HCT116 (cell line): ENCODE measurements at regions not wholly inside any gene's neighbourhood (a gene's known extent, or its start where the extent isn't known, plus 50 kb on each side); places are given as distances from the start of the nearest gene placed in this dataset.
A peak's percentile ranks its signal among the peaks of the same experiment; 100 is the strongest.

Experiments used
- ATAC-seq: fragments of 200-7000 bp; cut with Tn5 transposase; 2 replicates; pipeline ENCODE4 v1.9.1; 2020; ENCODE audit warnings: mild to moderate bottlenecking, moderate library complexity
- BruUV-seq: library from RNA; stranded (reverse); fragments of 400-500 nt; replicated peaks from 2 replicates; lab custom pipeline; 2021; lab: Mats Ljungman, UMichigan
- CTCF ChIA-PET: fragments of 300-600 bp; sonication (Branson Sonifier 250); formaldehyde crosslinking; loops from one replicate; lab custom pipeline; 2021; ENCODE audit warnings: antibody characterized with exemption; lab: Charles Lee
- POLR2A ChIA-PET: fragments of 300-600, 350-600 bp; sonication (Branson Sonifier 250); formaldehyde crosslinking; loops from one replicate; lab custom pipeline; 2021; ENCODE audit warnings: antibody characterized with exemption; lab: Charles Lee
- RAD21 ChIA-PET, 2 experiments: fragments of 300-600 bp; sonication (Branson Sonifier 250); formaldehyde crosslinking; loops; one replicate each; lab custom pipeline; 2023; ENCODE audit warnings: low total read pairs in 2 of 2; ENCODE audit not compliant: uncharacterized antibody in 2 of 2, unreplicated experiment in 2 of 2, low non-redundant PET in 1 of 2; lab: Charles Lee
- DNase-seq: peaks from one replicate; pipeline ENCODE4 v3.0.0-alpha.2; 2010; ENCODE audit warnings: low read depth, low spot score
- H2AFZ ChIP-seq: fragments of 200-600 bp; shearing (Covaris generic), sonication (generic); 2 replicates; pipeline ENCODE4 v1.6.1; 2017; ENCODE audit warnings: low read depth, mixed run types, mixed read lengths, antibody characterized with exemption, low read length; ENCODE audit not compliant: poor library complexity, severe bottlenecking
- H3K27ac ChIP-seq: 2 replicates; pipeline ENCODE4 v1.5.1; 2012; ENCODE audit warnings: low read depth, low read length
- H3K27me3 ChIP-seq: fragments of 200-600 bp; sonication (generic); 2 replicates; pipeline ENCODE4 v1.6.1; 2016; ENCODE audit warnings: mixed run types, low read length, mixed read lengths; ENCODE audit not compliant: insufficient read depth
- H3K36me3 ChIP-seq, 2 experiments: fragments of 200-500 bp in 1 of 2; fragments of 200-600 bp in 1 of 2; sonication (Bioruptor generic) in 1 of 2; sonication (generic) in 1 of 2; 2 replicates each; pipeline versions ENCODE4 v1.5.1 to v1.6.1; 2014 to 2016; ENCODE audit warnings: low read length in 2 of 2, inconsistent platforms in 1 of 2, mixed read lengths in 1 of 2, mixed run types in 1 of 2; ENCODE audit not compliant: insufficient read depth in 2 of 2, control insufficient read depth in 1 of 2
- H3K4me1 ChIP-seq, 2 experiments: fragments of 200-600 bp in 1 of 2; sonication (generic) in 1 of 2; 2 replicates each; pipeline versions ENCODE4 v1.5.1 to v1.6.1; 2012 to 2017; ENCODE audit warnings: low read length in 2 of 2, inconsistent platforms in 1 of 2, mild to moderate bottlenecking in 1 of 2, mixed read lengths in 1 of 2, mixed run types in 1 of 2, moderate library complexity in 1 of 2; ENCODE audit not compliant: insufficient read depth in 2 of 2, control insufficient read depth in 1 of 2
- H3K4me2 ChIP-seq: fragments of 200-600 bp; sonication (generic); 2 replicates; pipeline ENCODE4 v1.6.1; 2017; ENCODE audit warnings: mixed run types, low read length, mixed read lengths
- H3K4me3 ChIP-seq, 2 experiments: fragments of 200-600 bp in 1 of 2; sonication (generic) in 1 of 2; replicated peaks in 1 of 2; 2 replicates each; pipeline ENCODE4 v1.5.1; 2011 to 2016; ENCODE audit warnings: low read length in 2 of 2, control low read depth in 1 of 2, low read depth in 1 of 2, mild to moderate bottlenecking in 1 of 2, mixed read lengths in 1 of 2, mixed run types in 1 of 2
- H3K79me2 ChIP-seq: fragments of 200-600 bp; sonication (generic); 2 replicates; pipeline ENCODE4 v1.6.1; 2017; ENCODE audit warnings: mild to moderate bottlenecking, mixed run types, low read length, moderate library complexity, mixed read lengths; ENCODE audit not compliant: insufficient read depth
- H3K9ac ChIP-seq: fragments of 200-600 bp; sonication (generic); 2 replicates; pipeline ENCODE4 v1.6.1; 2016; ENCODE audit warnings: low read length, mixed read lengths
- H3K9me2 ChIP-seq: fragments of 200-600 bp; sonication (generic), shearing (Covaris generic); 2 replicates; pipeline ENCODE4 v1.6.1; 2017; ENCODE audit warnings: mixed run types, mild to moderate bottlenecking, moderate library complexity; ENCODE audit not compliant: insufficient read depth
- H3K9me3 ChIP-seq, 2 experiments: fragments of 200-500 bp in 1 of 2; fragments of 200-600 bp in 1 of 2; sonication (Bioruptor generic) in 1 of 2; sonication (generic) in 1 of 2; 2 replicates each; pipeline ENCODE4 v1.6.1; 2014 to 2017; ENCODE audit warnings: low read length in 2 of 2, mixed read lengths in 2 of 2, inconsistent platforms in 1 of 2, low read depth in 1 of 2, mild to moderate bottlenecking in 1 of 2, mixed run types in 1 of 2, moderate library complexity in 1 of 2; ENCODE audit not compliant: control insufficient read depth in 1 of 2, insufficient read depth in 1 of 2
- H4K20me1 ChIP-seq: fragments of 200-600 bp; sonication (generic), shearing (Covaris generic); 2 replicates; pipeline ENCODE4 v1.6.1; 2017; ENCODE audit warnings: mixed run types, mild to moderate bottlenecking, moderate library complexity; ENCODE audit not compliant: insufficient read depth
- CEBPB ChIP-seq: IDR thresholded peaks from 2 replicates; pipeline ENCODE4 v1.6.1; 2012; ENCODE audit warnings: low read depth
- EGR1 ChIP-seq: IDR thresholded peaks from 2 replicates; pipeline ENCODE4 v1.6.1; 2012; ENCODE audit warnings: low read depth
- ELF1 ChIP-seq: IDR thresholded peaks from 2 replicates; pipeline ENCODE4 v1.6.1; 2012; ENCODE audit warnings: low read depth, borderline replicate concordance
- FOSL1 ChIP-seq: IDR thresholded peaks from 2 replicates; pipeline ENCODE4 v1.6.1; 2012; ENCODE audit warnings: low read depth
- JUND ChIP-seq: IDR thresholded peaks from 2 replicates; pipeline ENCODE4 v1.6.1; 2012
- POLR2AphosphoS5 ChIP-seq: IDR thresholded peaks from 2 replicates; pipeline ENCODE4 v1.6.1; 2011; ENCODE audit warnings: mild to moderate bottlenecking, low read depth, low read length, moderate library complexity
- SIN3A ChIP-seq: IDR thresholded peaks from 2 replicates; pipeline ENCODE4 v1.6.1; 2012; ENCODE audit warnings: low read depth
- TCF7L2 ChIP-seq: IDR thresholded peaks from 2 replicates; pipeline ENCODE4 v1.7.0; 2011; ENCODE audit warnings: borderline replicate concordance, inconsistent platforms; ENCODE audit not compliant: insufficient read depth, insufficient read length; ENCODE audit errors: extremely low read depth
- ZFX ChIP-seq: fragments of 450-650 bp; IDR thresholded peaks from 2 replicates; pipeline ENCODE4 v1.6.1; 2017
- intact Hi-C: fragments of 100-400 bp; cut with micrococcal nuclease; formaldehyde crosslinking; loops from 2 replicates; pipeline ENCODE4 v1.10.0; 2022
- TF ChIP-seq, protein P1 (sequence below): IDR thresholded peaks from 2 replicates; pipeline ENCODE4 v1.6.1; 2012
- TF ChIP-seq, protein P2 (sequence below), 3 experiments: fragments of 200-600 bp in 1 of 3; sonication (generic) in 1 of 3; IDR thresholded peaks in 2 of 3; conservative IDR thresholded peaks in 1 of 3; 2 replicates each; pipeline ENCODE4 v1.5.1; 2012 to 2017; ENCODE audit warnings: low read depth in 2 of 3, low read length in 2 of 3, antibody characterized with exemption in 1 of 3, borderline replicate concordance in 1 of 3, control low read depth in 1 of 3, mild to moderate bottlenecking in 1 of 3, mixed read lengths in 1 of 3, mixed run types in 1 of 3, moderate library complexity in 1 of 3; ENCODE audit not compliant: insufficient read depth in 1 of 3
- TF ChIP-seq, protein P3 (sequence below): IDR thresholded peaks from 2 replicates; pipeline ENCODE4 v1.6.1; 2012

DNA sequence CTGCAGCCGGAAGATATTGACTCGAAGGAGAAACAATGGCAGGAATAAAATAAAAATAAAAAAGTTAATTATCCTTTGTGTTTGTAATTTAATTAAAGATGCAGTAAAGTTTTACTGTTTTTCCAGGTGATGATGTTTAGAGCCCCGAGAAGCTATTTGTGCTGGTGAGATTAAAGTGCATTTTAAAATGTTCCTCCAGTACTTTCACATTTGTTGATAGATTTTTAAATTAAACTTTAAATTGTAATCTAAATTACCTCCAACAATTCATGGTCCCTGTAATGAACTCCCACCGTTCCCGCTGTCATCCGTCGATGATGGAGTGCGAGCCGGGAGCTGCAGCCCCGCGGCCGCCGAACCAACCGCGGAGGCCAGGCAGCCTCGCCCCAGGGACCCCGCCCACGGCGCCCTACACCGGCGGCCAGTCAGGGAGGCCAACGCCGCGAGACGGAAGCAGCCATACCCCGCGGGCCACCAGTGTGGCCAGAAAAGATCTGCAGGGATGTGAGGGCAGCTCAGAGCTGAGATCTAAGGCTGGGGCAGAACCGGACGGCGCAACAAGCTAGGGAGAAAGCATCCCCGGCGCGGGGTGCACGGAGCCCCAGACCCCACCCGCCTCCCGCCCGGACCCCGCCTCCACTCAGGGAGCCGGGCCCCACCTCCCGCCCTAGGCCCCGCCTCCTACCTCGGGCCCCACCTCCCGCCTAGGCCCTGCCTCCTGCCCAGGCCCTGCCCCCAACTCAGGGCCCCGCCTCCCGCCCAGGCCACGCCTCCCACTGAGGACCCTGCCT, 104.0 kb downstream of the FAM53A start:
- ChIA-PET POLR2A (no interaction called here), RAD21 (no interaction called here)
- Histone ChIP-seq H4K20me1 (no peaks in the 10 kb centered on the region), H3K79me2 (no peaks in the 10 kb centered on the region), H3K27me3 (no peaks in the 10 kb centered on the region), H3K4me1 (peaks cover 9 to 22% of the 10 kb centered on the region in 2 experiments)
- peak; percentile 79 for ATAC-seq
- intact Hi-C loops, result no loop called here
- TSS peak; percentile 88 for BruUV-seq
- no peak for TF ChIP-seq FOSL1
- peak; percentile 54; the same call in 1 of the 2 replicates for TF ChIP-seq POLR2AphosphoS5
- TF ChIP-seq CEBPB, result no peak
- TF ChIP-seq, all 23 proteins: peak for 1
- peak overlapping the region; percentile 90 for H3K27ac ChIP-seq
- peak overlapping the region; percentile 93 for H3K4me2 ChIP-seq
- CTCF ChIA-PET, result interaction anchor here (1.0 kb wide), 1 partner anchor 32 kb away, joined by 3 read pairs; no protein-coding TSS in a partner anchor
- H3K36me3 ChIP-seq, result no peaks in the 10 kb centered on the region
- H2AFZ ChIP-seq, result no peak overlapping the region
- H3K9me2 ChIP-seq, result no peaks in the 10 kb centered on the region
- peak overlapping the region; percentile 75 for H3K9ac ChIP-seq
- H3K4me3 ChIP-seq, result peak overlapping the region; percentile 54 to 66
- DNase-seq, result peak; percentile 90
- no peaks in the 10 kb centered on the region for H3K9me3 ChIP-seq

DNA sequence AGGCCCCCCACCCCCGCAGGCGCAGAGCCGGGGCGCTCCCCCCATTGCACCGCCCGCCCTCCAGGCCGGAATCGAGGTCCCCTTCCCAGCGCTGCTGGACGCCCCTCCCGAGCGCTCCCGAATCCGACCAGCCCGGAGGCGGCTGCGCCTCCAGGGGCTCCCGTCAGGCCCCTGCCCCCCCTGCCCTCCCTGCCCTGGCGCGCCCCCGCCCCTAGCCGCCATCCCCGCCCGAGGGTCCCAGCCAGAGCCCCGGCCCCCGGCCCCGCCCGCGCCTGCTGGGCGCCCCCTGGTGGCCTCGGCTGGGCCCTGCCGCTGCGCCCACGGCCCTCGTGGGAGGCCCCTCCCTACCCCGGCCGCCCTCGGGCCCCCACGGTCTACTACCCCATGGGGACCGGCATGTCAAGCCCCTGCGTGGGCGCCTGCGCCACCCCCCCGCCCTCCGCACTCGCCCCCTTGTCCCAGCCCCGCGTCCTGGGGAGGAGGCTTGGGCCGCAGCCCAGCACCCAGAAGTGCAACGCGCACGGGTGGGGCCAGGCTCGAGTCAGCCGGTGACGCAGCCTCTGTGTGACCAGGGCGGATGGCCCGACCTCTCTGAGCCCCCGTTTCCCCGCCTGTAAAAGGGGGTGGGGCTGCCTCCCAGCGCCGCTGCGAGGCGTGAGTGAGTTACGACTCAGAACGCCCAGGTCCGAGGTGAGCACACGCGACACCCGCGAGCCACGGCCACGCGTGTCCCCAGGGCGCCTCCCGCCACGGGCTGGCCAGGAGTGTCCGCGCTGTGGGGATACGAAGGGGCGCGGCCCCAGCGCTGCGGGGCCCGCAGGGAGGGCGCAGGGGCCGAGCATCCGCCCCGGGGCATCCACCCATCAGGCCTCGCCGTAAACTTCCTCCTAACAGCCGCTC, 104.9 kb downstream of the FAM53A start:
- DNase-seq (peak; percentile 65), ATAC-seq (peak; percentile 63)
- RAD21 ChIA-PET, result no interaction called here
- BruUV-seq, result no TSS peak
- CTCF ChIA-PET, result interaction anchor here (1.0 kb wide), 1 partner anchor 31 kb away, joined by 3 read pairs; no protein-coding TSS in a partner anchor
- Histone ChIP-seq H4K20me1 (no peaks in the 10 kb centered on the region), H3K36me3 (no peaks in the 10 kb centered on the region), H3K9ac (peak overlapping the region; percentile 75), H3K27me3 (no peaks in the 10 kb centered on the region), H3K9me3 (no peaks in the 10 kb centered on the region), H3K79me2 (no peaks in the 10 kb centered on the region), H3K27ac (peak overlapping the region; percentile 90), H3K4me3 (peak overlapping the region; percentile 54 to 66), H2AFZ (no peak overlapping the region), H3K9me2 (no peaks in the 10 kb centered on the region), H3K4me2 (peak overlapping the region; percentile 93), H3K4me1 (peaks cover 9 to 22% of the 10 kb centered on the region in 2 experiments)
- POLR2A ChIA-PET, result no interaction called here
- intact Hi-C loops, result no loop called here
- TF ChIP-seq ELF1 (no peak), JUND (no peak), TCF7L2 (no peak), FOSL1 (no peak), EGR1 (no peak), ZFX (peak; percentile 55; the same call in 1 of the 2 replicates), SIN3A (no peak), CEBPB (no peak)
- TF ChIP-seq, protein P1, sequence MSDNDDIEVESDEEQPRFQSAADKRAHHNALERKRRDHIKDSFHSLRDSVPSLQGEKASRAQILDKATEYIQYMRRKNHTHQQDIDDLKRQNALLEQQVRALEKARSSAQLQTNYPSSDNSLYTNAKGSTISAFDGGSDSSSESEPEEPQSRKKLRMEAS, result no peak
- TF ChIP-seq, protein P2, sequence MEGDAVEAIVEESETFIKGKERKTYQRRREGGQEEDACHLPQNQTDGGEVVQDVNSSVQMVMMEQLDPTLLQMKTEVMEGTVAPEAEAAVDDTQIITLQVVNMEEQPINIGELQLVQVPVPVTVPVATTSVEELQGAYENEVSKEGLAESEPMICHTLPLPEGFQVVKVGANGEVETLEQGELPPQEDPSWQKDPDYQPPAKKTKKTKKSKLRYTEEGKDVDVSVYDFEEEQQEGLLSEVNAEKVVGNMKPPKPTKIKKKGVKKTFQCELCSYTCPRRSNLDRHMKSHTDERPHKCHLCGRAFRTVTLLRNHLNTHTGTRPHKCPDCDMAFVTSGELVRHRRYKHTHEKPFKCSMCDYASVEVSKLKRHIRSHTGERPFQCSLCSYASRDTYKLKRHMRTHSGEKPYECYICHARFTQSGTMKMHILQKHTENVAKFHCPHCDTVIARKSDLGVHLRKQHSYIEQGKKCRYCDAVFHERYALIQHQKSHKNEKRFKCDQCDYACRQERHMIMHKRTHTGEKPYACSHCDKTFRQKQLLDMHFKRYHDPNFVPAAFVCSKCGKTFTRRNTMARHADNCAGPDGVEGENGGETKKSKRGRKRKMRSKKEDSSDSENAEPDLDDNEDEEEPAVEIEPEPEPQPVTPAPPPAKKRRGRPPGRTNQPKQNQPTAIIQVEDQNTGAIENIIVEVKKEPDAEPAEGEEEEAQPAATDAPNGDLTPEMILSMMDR (IDR thresholded peaks at IDR 0.05 in 2 of 3, conservative IDR thresholded peaks at IDR 0.05 in 1 of 3; ENCODE audit: borderline replicate concordance in 1 of 3, insufficient read depth in 1 of 3, low read depth in 2 of 3, low read length in 2 of 3), result peak in 2 of 3 experiments; percentile 56; a peak in 4 of 6 replicates
- TF ChIP-seq, protein P3, sequence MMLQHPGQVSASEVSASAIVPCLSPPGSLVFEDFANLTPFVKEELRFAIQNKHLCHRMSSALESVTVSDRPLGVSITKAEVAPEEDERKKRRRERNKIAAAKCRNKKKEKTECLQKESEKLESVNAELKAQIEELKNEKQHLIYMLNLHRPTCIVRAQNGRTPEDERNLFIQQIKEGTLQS, result no peak
